HEK293T (cell line): ENCODE measurements at regions not wholly inside any gene's neighbourhood (a gene's known extent, or its start where the extent isn't known, plus 50 kb on each side); places are given as distances from the start of the nearest gene placed in this dataset.

Experiments
- ELF4 ChIP-seq: fragments of 450-650 bp; IDR thresholded peaks from 2 replicates; pipeline ENCODE4 v1.6.1; 2017; ENCODE audit warnings: antibody characterized with exemption
- FOXK2 ChIP-seq: fragments of 450-650 bp; IDR thresholded peaks from 2 replicates; pipeline ENCODE4 v1.6.1; 2016; ENCODE audit warnings: mild to moderate bottlenecking
- SP1 ChIP-seq: fragments of 450-650 bp; IDR thresholded peaks from 2 replicates; pipeline ENCODE4 v1.6.1; 2017
- ZNF384 ChIP-seq: fragments of 450-650 bp; IDR thresholded peaks from 2 replicates; pipeline ENCODE4 v1.6.1; 2016

DNA sequence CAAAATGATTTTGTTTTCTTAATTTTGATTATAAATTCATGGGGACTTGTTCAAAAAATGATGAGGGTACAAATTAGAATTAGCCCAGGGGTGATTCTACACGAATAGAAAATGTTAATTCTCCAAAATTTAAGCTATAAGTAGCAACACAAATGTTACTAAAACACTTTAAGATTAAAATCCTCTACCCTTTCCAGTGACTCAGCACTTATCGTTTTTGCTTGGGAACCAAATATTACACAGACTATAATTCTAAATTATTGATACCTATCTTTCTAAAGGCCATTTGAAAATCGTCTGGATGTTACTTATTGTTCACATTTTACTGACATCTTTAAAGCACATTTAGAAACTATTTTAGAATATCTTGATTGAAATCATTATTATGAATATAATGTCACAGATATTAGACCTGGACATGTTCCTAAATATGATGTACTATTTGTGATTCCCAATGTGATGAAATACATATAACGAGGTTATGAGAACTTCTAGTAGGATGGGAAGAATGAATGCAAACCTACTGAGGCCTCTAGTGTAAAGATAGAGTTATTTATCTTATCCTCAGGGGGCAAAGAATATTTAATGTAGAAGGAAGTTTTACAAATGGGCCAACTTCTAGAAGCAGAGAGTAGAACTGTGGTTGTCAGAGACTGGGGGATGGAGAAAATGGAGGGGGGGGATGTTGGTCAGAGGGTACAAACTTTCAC, 132.0 kb upstream of the TP63 start:
- TF ChIP-seq SP1 (no peak), ELF4 (no peak), ZNF384 (no peak), FOXK2 (no peak)
